ENCODE measurements at regions not wholly inside any gene's neighbourhood (a gene's known extent, or its start where the extent isn't known, plus 50 kb on each side); places are given as distances from the start of the nearest gene placed in this dataset.

DNA sequence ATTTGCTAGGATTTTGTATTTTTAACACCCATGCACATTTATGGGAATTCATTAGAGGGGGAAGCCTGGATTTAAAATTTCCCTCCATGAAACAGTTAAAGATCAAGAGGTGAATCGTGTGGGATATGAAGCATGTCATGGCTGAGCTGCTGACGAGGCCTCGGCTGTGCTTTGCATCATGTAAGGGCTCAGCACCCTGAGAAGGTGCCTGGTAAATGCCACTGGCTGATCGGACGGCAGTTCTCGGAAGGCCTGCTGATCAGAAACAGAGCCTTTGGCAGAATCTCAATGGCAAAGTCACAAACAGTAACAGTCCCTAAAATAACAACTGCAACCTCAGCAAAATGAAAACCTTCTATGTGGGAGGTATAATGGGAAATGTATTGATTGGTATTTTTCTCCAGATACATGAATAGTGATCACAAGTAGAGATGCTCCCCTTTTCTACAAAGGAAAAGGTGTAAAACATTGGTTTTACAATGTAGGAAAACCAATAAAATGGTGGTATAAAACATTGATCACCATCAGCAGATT lies 53.0 kb upstream of the FUCA2 start:
- H3K9me3 Mint-ChIP-seq (ENCODE audit: low read depth, unreplicated experiment), result no peaks in the 10 kb centered on the region
- no peaks in the 10 kb centered on the region for H3K27me3 Mint-ChIP-seq (ENCODE audit: unreplicated experiment)
- no TSS peak for BruUV-seq (replicated peaks)
- intact Hi-C loops (cut with micrococcal nuclease; ENCODE audit: unreplicated experiment), result no loop called here
- no peak for DNase-seq
- CTCF ChIA-PET, result no interaction called here
- TF ChIP-seq, protein P1, sequence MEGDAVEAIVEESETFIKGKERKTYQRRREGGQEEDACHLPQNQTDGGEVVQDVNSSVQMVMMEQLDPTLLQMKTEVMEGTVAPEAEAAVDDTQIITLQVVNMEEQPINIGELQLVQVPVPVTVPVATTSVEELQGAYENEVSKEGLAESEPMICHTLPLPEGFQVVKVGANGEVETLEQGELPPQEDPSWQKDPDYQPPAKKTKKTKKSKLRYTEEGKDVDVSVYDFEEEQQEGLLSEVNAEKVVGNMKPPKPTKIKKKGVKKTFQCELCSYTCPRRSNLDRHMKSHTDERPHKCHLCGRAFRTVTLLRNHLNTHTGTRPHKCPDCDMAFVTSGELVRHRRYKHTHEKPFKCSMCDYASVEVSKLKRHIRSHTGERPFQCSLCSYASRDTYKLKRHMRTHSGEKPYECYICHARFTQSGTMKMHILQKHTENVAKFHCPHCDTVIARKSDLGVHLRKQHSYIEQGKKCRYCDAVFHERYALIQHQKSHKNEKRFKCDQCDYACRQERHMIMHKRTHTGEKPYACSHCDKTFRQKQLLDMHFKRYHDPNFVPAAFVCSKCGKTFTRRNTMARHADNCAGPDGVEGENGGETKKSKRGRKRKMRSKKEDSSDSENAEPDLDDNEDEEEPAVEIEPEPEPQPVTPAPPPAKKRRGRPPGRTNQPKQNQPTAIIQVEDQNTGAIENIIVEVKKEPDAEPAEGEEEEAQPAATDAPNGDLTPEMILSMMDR (IDR thresholded peaks at IDR 0.05; ENCODE audit: unreplicated experiment), result no peak
- H3K36me3 Mint-ChIP-seq (ENCODE audit: insufficient read depth, unreplicated experiment), result no peaks in the 10 kb centered on the region
- no peak overlapping the region for H3K4me3 Mint-ChIP-seq (ENCODE audit: low read depth, unreplicated experiment)
- no peaks in the 10 kb centered on the region for H3K4me1 Mint-ChIP-seq (ENCODE audit: low read depth, unreplicated experiment)
- H3K27ac Mint-ChIP-seq (ENCODE audit: unreplicated experiment), result no peak overlapping the region

DNA sequence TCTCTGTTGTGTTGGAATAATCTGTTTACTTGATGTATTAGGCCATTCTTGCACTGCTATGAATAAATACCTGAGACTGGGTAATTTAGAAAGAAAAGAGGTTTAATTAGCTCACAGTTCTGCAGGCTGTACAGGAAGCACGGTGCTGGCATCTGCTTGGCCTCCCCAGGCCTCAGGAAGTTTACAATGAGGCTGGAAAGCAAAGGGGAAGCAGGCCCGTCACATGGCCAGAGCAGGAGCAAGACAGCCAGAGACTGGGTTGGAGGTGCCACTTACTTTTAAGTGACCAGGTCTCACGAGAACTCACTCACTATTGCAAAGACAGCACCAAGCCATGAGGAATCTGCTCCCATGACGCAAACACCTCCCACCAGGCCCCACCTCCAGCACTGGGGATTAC lies 50.6 kb upstream of the FUCA2 start:
- BruUV-seq (replicated peaks), result no TSS peak
- CTCF ChIA-PET, result no interaction called here
- no peaks in the 10 kb centered on the region for H3K27me3 Mint-ChIP-seq (ENCODE audit: unreplicated experiment)

More for the DNA sequence above, 50.6 kb upstream of the FUCA2 start:
- no peak overlapping the region for H3K4me3 Mint-ChIP-seq (ENCODE audit: low read depth, unreplicated experiment)
- intact Hi-C loops (cut with micrococcal nuclease; ENCODE audit: unreplicated experiment), result no loop called here
- DNase-seq, result no peak
- TF ChIP-seq, protein P1 (IDR thresholded peaks at IDR 0.05; ENCODE audit: unreplicated experiment), result no peak
- no peak overlapping the region for H3K27ac Mint-ChIP-seq (ENCODE audit: unreplicated experiment)
- no peaks in the 10 kb centered on the region for H3K9me3 Mint-ChIP-seq (ENCODE audit: low read depth, unreplicated experiment)
- no peaks in the 10 kb centered on the region for H3K4me1 Mint-ChIP-seq (ENCODE audit: low read depth, unreplicated experiment)
- H3K36me3 Mint-ChIP-seq (ENCODE audit: insufficient read depth, unreplicated experiment), result no peaks in the 10 kb centered on the region
